Activated effector memory CD4-positive, alpha-beta T cell treated with anti-CD3 and anti-CD28 coated beads, Interleukin-2, amount 50 U/mL, for 16 hours (primary cell): ENCODE measurements at regions not wholly inside any gene's neighbourhood (a gene's known extent, or its start where the extent isn't known, plus 50 kb on each side); places are given as distances from the start of the nearest gene placed in this dataset.
"Not testable (repeated sequence)": the region's sequence is repeated elsewhere in the genome, so short reads cannot be mapped to it uniquely, and the experiment has no call there.

ENCODE experiments used
- DNase-seq: peaks from one replicate; pipeline ENCODE4 v3.0.0-alpha.2; 2020

DNA sequence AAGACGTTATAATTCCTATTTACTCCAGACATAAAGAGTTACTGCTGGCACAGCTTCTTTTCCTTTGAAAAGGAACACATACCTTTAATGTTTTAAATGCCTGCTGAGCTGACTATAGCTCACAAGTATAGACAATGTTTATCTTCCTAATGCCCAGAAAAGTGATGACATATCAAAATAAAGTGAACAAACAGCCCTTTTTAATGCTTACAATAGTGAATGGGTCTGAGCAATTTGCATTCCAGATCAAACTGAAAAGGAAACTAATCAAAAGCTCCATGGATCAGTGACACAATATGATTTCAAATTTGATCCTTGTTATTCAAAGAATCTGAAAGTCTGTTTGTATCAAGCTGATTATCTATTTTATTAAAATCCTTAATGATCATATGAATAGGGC is 233.6 kb upstream of the SEMA3E start:
- no peak for DNase-seq

DNA sequence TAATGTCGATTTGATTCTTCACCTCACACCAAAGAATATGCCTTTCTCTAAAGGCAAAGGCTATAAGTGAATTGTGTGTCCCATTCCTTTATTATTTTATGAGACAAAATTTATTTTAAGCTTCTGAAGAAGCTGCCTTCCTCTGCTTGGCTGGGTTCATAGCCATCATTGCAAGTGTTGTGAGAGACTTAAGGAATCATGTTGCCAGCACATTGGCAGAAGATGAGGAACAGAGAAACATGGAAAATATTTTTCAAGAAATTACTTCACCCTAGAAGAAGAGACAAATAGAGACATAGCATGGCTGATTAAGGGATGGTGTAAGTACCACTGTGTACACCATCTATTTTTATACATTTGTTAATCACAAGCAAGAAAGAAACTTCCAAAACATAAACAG is 230.1 kb upstream of the SEMA3E start:
- no peak for DNase-seq

DNA sequence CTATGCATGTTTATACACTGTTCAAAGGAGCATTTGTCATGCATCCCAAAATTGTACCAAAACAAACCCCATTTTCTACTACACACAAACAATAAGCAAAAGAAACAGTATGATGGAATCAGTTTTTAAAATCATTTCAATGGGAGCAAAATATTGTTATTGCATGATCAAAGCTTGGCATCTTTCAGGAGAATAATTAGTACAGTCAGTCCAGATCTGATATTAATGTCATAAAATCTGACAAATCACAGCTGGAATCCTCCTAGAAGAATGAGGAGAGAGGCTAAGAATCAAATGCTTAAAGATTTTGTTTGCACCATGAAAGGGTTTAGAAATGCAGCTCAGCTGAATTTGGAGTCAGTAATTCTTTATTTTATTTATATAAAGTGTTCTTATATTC is 229.7 kb upstream of the SEMA3E start:
- no peak for DNase-seq

DNA sequence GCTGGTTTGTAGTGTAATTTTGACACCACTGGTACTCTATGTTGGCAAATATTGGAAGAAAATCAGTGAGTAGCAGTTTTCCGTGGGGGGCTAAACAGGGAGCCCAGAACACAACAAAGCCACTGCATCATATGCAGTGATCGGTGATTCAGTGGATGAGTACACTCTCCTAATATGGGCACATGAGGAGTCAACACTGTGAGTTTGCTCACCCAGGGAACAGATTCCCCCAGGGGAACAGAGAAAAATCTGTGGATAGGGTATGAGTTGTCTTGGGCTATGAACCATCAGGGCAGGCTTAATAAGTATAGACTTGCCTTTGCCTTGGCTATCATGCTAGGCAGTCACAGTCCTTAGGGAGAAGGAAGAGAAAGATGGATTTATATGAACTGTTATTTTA is 227.7 kb upstream of the SEMA3E start:
- no peak for DNase-seq

DNA sequence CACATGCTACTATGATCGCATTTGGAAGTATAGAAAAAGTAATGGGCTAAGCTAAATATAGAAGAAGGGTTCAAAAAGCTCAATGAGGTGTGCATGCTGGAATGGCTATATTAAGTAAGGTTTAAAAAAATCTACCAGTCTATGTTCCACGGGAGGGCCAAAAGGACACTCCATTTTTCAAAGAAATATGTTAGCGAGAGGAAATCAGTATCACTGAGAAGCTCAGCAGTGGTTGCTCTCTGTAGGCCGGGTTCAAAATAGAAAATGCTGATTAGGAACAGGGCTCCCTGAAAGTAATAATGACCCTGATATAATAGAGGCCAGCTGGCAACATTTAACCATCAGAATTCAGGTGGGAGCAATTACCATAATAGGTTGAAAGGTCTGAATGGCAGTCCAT is 224.5 kb upstream of the SEMA3E start:
- DNase-seq = no peak

DNA sequence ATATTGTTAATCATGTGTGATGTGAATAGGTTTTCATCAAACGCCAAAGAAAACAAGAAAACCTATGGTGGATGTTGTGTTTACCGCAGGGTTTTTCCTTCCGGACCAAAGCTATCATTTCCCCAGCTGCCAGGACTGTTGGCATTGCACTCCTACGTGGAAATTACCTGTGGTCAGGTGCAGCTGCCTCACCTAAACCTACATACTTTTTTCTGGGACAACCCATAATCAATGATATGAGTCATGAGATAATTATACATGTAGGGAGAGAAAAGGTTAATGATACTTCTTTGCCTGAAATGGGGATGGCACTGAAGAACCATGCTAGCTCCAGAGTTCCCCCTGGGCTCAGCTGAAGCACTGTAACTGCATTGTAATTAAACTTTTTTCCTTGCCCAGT is 223.6 kb upstream of the SEMA3E start:
- no peak for DNase-seq

DNA sequence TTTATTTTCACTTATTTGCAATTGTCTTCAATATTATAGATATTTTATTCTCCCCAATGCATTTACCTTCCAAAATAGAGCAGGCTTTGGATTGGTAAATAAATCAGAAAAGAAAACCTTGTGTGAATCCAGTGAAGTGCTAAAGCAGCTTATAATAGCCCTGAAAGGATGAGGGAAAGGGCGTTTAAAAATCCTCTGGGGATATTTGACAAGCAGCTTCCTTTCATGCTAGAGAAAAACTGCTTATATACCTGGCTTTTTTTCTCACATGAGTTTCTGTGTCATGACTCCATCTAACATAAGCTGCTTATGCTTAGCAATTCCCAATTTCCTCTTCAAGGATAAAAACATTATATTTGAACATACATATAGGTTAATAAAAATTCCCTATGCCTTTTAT is 221.6 kb upstream of the SEMA3E start:
- no peak for DNase-seq

DNA sequence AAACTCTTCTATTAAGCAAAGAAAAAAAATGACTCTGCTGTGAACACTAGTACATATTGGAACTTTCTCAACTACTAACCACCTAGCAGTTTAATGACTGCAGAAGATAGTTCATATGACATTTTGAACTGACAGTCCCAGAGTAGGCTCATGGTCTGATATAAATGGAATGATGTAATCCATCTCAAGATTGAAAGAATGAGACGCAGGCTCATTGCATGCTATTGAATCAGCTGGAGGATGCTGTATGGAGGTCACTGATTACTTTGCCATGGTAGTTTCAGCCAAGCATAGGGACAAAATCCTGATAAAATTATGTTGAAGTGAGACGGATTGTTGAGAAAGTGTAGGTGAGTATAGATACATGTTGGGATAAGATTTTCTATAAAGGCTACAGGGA is 217.6 kb upstream of the SEMA3E start:
- no peak for DNase-seq

DNA sequence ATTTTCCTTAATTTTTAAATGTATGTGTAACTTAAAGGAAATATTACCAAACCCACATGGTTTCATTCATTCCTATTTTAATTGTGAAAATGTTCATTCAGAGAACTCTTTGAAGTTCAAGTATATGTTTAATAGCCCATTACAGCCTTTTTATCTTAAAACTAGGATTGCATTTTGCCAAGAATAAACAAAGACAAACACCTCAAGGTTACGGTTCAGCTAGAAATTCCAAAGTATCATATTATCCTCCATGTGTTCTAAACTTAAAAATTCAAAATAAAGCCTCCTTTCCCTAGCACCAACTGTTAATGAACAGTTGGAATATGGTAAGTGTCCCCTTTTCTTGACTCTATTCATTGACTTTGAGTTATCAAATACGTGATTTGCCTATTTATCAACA is 215.6 kb upstream of the SEMA3E start:
- no peak for DNase-seq

DNA sequence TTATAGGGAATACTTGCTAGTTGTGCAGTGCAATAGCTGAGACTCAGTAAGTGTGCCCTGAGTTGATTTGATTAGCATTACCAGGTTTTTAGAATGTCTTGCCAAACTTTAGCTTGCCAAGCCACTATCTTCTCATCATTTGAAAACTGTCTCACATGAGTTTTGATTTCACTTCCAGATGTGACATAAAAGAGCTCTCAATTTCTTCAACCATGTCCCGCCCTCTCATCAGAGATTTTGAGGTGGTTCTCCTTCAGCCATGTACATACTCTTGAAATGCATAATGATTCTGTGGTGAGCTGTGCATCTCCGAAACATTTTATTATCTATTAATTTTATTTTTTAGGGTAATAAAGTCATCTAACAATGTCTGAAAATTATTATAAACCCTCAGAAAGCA is 215.0 kb upstream of the SEMA3E start:
- DNase-seq = no peak

DNA sequence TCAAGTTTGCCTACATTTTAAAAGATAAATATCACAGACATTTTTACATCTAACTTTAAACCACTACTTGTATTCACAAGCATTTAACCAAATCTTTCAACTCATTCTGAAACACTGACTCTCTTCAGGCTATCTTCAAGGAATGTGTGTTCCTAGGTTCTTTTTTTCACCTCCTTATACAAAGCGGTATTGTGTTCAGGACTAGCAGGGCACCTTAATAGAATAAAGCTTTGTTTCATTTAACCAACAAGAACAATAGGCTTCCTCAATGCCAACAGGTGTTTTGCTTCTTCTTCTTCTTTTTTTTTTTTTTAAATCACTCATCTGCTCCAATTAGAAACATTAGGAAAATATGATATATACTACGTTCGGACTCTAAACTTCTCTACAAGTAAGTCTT is 212.9 kb upstream of the SEMA3E start:
- no peak for DNase-seq

DNA sequence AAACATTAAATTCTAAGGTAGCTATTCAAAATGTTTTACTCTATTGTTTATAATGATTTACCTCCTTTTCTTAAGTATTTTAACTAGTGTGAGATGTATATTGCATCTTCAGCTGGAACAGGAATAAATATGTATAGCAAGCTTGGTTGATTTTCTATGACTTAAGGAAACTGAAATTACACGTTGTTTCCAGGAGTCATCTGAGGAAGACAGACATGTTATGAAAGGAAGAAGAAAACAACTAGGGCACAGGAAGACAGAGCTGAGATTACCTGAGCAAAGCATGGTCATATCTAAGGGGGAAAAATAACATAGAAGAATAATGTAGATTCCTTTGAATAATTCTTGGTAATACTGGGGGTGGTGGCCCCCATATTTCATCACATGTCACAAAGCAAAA is 210.9 kb upstream of the SEMA3E start:
- no peak for DNase-seq

DNA sequence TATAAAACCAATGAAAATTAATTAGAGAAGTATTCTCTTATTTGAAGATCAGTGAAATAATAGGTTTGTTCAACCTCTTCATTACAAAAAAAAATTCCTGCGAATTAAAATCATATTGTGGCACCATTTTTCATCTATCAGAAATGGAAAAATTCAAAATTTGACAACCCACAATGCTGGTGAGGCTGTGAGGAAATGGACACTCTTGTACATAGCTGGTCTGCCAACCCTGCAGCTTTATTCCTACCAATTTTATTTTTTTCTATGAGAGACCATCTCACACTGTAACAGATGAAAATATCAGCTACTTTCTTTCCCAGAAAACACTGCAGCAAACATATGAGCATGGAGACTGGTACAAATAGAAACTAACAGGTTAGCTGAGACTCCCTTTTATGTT is 208.8 kb upstream of the SEMA3E start:
- DNase-seq = no peak

DNA sequence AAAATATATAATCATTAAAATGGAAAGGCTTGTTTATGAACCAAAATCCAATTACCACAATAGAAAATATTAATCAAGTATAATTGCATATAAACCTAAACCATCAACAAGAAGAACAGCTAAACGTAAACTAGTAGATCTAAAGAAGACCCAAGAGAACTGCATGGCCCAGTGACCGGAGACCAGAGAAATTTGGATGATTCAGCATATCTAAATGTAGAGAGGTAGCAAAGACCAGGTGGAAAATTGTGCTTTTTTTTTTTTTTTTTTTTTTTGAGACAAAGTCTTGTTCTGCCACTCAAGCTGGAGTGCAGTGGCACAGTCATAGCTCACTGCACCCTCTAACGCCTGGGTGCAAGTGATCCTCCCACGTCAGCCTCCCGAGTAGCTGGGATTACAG is 207.2 kb upstream of the SEMA3E start:
- no peak for DNase-seq

DNA sequence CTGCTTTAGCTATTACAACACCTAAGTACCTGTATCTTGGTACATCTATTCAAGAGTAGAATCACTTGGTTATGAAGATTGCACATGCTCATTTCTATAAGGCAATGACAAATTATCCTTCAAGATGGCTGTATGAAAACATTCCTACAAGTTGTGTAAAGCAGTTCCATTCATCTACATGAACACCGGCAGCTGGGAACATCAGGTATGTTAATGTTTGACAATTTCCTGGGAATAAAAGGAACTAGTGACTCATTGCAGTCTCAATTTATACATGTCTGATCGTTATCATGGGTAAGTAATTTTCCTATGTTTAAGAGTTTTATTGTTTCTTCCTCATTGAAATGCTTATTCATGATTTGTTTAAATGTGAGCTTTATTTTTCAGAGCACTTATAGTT is 203.2 kb upstream of the SEMA3E start:
- no peak for DNase-seq

DNA sequence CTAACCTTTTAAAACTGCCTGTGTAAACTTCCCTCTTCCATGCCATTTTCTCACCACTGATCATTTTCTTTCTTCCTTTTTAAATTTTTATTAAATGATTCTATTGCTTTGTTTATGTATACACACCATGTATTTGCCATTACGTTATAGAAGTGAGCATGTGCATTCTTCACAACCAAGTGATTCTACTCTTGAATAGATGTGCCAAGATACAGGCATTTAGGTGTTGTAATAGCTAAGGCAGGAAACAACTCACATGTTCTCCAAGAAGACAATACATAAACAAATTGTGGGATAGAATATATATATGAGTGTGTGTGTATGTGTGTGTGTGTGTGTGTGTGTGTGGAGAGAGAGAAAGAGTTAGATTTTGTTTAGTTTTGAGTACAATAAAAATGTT is 202.6 kb upstream of the SEMA3E start:
- DNase-seq = no peak

DNA sequence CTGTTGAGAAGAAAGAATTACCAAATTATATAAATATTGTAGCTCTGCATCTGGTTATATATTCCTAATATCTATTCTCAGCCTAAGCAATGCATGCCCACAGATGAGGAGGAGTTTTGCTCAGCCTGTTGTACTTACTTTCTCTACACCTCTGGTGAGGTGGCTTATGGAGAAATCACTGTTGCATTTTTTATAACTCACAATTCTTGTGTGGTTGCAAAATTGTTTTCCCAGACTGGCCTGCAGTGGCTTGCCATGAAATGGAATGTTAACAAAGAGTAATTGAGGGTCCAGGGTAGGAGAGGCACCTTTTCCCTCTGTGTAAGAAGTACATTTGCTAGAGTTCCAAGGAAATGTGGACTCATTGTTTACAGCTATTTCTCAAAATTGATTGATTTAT is 202.0 kb upstream of the SEMA3E start:
- DNase-seq = no peak

DNA sequence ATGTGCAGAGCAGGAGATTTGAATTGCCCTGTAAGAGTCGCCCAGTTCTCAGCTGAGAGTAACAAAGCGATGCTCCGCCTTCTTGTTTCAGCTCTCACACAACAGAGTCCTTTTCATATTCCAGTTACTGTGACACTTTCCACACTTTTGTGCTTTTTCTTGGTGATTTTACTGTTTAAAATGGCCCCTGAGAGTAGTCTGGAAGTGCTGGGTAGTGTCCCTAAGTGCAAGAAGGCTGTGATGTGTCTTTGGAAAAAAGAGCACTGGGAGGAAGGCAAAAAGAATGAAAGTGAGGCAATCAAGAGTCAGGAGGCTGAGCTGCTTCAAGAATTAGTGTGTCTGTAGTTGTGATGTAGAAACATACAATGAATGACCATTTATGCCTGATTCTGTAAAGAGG is 201.2 kb upstream of the SEMA3E start:
- no peak for DNase-seq

DNA sequence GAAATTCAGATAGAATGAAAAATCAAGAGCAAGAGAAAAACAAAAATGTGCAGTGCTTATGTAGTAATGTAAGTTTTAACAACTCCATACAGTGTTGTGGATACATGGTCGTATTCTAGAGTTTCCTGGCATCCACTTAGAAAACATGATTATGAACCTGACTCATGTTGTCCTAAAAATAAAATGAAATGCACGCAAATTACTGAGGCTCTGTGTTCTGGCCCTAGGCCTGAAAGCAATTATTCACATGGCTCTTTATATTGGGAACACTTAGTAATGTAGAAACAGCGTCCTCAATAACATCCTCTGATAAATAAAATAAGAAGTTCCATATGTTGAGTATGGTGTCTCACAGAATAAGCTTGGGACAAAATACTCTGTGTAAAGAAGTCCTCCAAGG is 200.2 kb upstream of the SEMA3E start:
- DNase-seq = no peak

DNA sequence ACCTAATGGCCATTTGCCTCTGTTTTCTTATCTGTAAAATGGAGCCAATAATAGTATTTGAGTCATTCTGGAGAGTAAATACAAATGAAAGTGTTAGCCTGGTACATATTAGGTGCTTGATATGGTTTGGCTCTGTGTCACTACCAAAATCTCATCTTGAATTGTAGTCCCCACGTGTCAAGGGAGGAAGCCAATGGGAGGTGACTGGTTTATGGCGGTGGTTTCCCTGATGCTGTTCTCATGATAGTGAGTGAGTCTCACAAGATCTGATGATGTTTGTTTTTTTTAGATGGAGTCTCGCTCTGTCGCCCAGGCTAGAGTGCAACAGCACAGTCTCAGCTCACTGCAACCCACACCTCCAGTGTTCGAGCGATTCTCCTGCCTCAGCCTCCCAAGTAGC is 194.0 kb upstream of the SEMA3E start:
- DNase-seq = no peak

DNA sequence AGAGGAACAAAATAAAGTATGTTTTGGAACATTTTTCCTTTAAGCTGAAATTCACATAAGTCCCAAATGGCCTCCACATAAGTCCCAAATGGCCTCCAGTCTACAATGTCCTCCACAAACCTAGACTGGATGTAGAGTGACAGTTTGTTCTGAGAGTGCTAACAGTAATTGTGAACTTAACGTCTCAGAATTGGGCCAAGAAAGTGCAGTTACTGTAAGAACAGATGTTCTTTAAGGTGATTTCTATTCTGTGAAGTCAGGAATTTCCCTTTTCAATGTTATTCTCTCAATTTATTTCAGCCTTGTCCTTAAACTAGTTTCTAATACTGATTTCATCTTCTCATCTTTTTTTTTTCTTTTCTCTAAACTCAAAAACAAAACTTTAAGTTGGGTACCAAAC is 188.7 kb upstream of the SEMA3E start:
- no peak for DNase-seq

DNA sequence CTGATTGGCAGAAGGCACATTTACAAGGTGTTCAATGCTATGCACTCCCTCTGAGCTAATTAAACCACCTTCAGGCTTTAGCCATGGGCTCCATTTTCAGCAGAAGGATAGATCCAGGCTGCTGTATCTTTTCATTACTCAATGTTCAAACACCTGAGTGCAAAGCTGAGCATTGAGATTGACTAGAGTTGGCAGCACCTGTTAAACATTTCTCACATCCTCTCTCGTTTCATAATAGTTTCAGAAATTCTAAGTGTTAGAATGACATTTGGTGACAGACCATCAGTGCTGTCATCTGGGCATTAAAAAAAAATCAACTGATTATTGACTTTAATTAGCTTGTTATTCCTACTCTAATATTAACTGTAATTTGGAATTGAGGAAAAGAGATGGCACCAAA is 187.1 kb upstream of the SEMA3E start:
- no peak for DNase-seq

DNA sequence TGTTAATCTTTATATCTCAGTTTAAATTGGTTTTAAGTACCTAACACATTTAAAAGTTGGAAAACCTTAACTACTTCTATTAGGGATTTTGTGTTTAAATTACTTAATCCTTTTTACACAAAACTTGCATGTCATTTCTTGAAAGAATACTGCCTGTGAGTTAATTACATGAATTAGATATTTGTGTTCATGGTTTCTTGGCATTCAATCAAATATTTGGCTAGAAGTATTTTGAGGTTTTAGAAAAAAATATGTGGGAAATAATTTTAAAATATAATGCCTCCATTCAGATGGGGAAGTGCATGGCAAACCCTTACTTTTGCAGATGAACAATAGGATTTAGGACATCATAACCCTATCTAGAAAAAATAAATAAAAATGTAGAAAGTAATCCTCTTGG is 186.5 kb upstream of the SEMA3E start:
- no peak for DNase-seq

DNA sequence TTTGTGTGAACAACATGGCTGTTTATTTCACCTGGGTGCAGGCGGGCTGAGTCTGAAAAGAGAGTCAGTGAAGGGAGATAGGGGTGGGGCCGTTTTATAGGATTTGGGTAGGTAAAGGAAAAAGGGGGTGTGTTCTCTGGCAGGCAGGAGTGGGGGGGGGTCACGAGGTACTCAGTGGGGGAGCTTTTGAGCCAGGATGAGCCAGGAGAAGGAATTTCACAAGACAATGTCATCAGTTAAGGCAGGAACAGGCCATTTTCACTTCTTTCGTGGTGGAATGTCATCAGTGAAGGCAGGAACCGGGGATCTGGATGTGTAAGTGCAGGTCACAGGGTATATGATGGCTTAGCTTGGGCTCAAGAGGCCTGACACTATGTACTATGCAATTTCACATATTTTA is 184.8 kb upstream of the SEMA3E start:
- DNase-seq = not testable (repeated sequence)

DNA sequence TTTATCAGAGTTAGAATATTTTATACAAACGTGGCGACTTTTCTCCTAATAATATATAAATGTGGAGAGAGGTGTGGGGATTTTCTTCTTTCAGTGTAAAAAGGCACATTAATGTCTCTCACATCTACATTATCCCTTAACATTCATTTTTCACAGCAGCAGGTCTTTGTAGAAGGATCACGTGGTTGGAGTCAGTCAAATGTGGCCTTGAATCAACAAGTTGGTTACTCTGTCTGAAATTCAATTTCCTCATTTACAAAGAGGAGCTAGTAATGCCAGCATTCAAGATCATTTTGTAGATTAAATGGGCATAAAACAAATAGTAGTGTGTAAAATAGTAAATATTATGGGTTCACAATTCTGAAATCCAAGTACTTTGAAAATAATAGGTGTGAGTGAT is 183.1 kb upstream of the SEMA3E start:
- no peak for DNase-seq

DNA sequence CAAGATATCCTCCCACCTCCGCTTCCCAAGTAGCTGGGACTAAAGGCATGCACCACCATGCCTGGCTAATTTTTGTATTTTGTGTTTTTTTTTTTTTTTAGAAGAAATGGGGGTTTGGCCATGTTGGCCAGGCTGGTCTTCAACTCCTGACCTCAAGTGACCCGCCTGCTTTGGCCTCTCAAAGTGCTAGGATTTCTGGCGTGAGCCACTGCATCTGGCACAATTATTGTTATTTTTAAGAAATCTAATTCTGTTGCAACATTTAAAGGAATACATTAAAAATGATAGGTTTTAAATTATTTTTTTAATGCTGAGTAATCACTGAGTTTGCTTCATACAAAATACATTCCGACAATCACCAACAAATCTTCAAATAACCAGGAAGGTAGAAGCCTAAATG is 178.1 kb upstream of the SEMA3E start:
- no peak for DNase-seq

DNA sequence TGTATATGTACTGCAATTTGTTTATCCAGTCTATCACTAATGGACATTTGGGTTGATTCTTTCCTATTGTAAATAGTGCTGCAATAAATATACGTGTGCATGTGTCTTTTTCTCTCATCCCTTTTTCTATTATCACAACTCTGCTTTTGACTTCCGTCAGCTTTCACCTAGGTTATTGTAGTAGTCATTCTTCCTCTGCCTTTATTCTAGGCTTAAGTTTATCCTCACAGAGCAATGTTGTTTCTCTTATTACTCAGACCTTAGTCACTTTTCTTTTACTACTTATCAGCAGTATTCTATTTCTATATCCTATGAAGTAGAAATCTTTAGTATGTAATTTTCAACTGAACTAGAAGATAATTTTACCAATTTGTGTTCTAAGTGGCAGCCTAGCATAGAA is 175.3 kb upstream of the SEMA3E start:
- no peak for DNase-seq
